Endometrium (tissue), 2 donors: ENCODE measurements at regions not wholly inside any gene's neighbourhood (a gene's known extent, or its start where the extent isn't known, plus 50 kb on each side); places are given as distances from the start of the nearest gene placed in this dataset.

ENCODE experiments used
- FAIRE-seq: peaks from 2 replicates; lab custom pipeline; 2012; peaks lifted over from hg19 to GRCh38; lab: Jason Lieb, UNC
- donor health status: control.
- donor health status: control.

- FAIRE-seq, result no peak
Measured at GRCh38 chr6:51550243-51550642, 537.2 kb downstream of the PKHD1 start.

GRCh38 chr6:51552435-51552834 lies 535.0 kb downstream of the PKHD1 start:
- FAIRE-seq, result no peak

- no peak for FAIRE-seq
Measured at GRCh38 chr6:51553246-51554015, 534.0 kb downstream of the PKHD1 start.

GRCh38 chr6:51554029-51554428 lies 533.4 kb downstream of the PKHD1 start:
- no peak for FAIRE-seq

- no peak for FAIRE-seq
Measured at GRCh38 chr6:51559059-51559458, 528.4 kb downstream of the PKHD1 start.

GRCh38 chr6:51562198-51562597 lies 525.2 kb downstream of the PKHD1 start:
- FAIRE-seq, result no peak
